Activated CD8-positive, alpha-beta memory T cell treated with anti-CD3 and anti-CD28 coated beads, Interleukin-2, amount 50 U/mL, for 4 hours (primary cell): ENCODE measurements at regions not wholly inside any gene's neighbourhood (a gene's known extent, or its start where the extent isn't known, plus 50 kb on each side); places are given as distances from the start of the nearest gene placed in this dataset.
"Not testable (repeated sequence)": the region's sequence is repeated elsewhere in the genome, so short reads cannot be mapped to it uniquely, and the experiment has no call there.

Source experiments
- DNase-seq: peaks from one replicate; pipeline ENCODE4 v3.0.0-alpha.2; 2020

GRCh38 chr15:85196697-85197096, 183.7 kb upstream of the AKAP13 start:
- DNase-seq = not testable (repeated sequence)

GRCh38 chr15:85197582-85197981, 182.8 kb upstream of the AKAP13 start:
- DNase-seq = not testable (repeated sequence)

GRCh38 chr15:85198432-85198831, 182.0 kb upstream of the AKAP13 start:
- not testable (repeated sequence) for DNase-seq

GRCh38 chr15:85200215-85200614, 180.2 kb upstream of the AKAP13 start:
- DNase-seq = not testable (repeated sequence)

GRCh38 chr15:85201118-85201793, 179.1 kb upstream of the AKAP13 start:
- not testable (repeated sequence) for DNase-seq

GRCh38 chr15:85204481-85204880, 175.9 kb upstream of the AKAP13 start:
- not testable (repeated sequence) for DNase-seq

GRCh38 chr15:85233791-85234325, 146.5 kb upstream of the AKAP13 start:
- not testable (repeated sequence) for DNase-seq

- not testable (repeated sequence) for DNase-seq
These were observed 145.8 kb upstream of the AKAP13 start for GRCh38 chr15:85234450-85235196.

- not testable (repeated sequence) for DNase-seq
These were observed 136.3 kb upstream of the AKAP13 start for GRCh38 chr15:85244056-85244455.

GRCh38 chr15:85250938-85251542, 129.4 kb upstream of the AKAP13 start:
- DNase-seq = peak; percentile 13

GRCh38 chr15:85253196-85253915, 127.0 kb upstream of the AKAP13 start:
- peak; percentile 6 for DNase-seq

GRCh38 chr15:85254961-85255360, 125.4 kb upstream of the AKAP13 start:
- not testable (repeated sequence) for DNase-seq

- not testable (repeated sequence) for DNase-seq
These were observed 124.9 kb upstream of the AKAP13 start for GRCh38 chr15:85255502-85255901.

GRCh38 chr15:85256009-85256997, 124.1 kb upstream of the AKAP13 start:
- peak; percentile 6 for DNase-seq

GRCh38 chr15:85258062-85258445, 122.3 kb upstream of the AKAP13 start:
- DNase-seq = not testable (repeated sequence)

- not testable (repeated sequence) for DNase-seq
These were observed 121.7 kb upstream of the AKAP13 start for GRCh38 chr15:85258559-85259209.

GRCh38 chr15:85260526-85260925, 119.9 kb upstream of the AKAP13 start:
- DNase-seq = not testable (repeated sequence)

GRCh38 chr15:85262461-85263055, 117.8 kb upstream of the AKAP13 start:
- not testable (repeated sequence) for DNase-seq

GRCh38 chr15:85263842-85264440, 116.5 kb upstream of the AKAP13 start:
- not testable (repeated sequence) for DNase-seq

GRCh38 chr15:85264614-85265190, 115.7 kb upstream of the AKAP13 start:
- not testable (repeated sequence) for DNase-seq
